Urinary bladder (tissue), 3 donors: ENCODE measurements at regions not wholly inside any gene's neighbourhood (a gene's known extent, or its start where the extent isn't known, plus 50 kb on each side); places are given as distances from the start of the nearest gene placed in this dataset.
"Not testable (repeated sequence)": the region's sequence is repeated elsewhere in the genome, so short reads cannot be mapped to it uniquely, and the experiment has no call there.

Experiments
- DNase-seq: peaks from one replicate; pipeline ENCODE4 v3.0.0-alpha.2; 2015; ENCODE audit errors: extremely low spot score
- H3K27ac ChIP-seq: one replicate; pipeline ENCODE4 v1.5.1; 2013; ENCODE audit warnings: low read depth, mild to moderate bottlenecking, moderate library complexity
- H3K36me3 ChIP-seq: one replicate; pipeline ENCODE4 v1.6.1; 2013; ENCODE audit warnings: mild to moderate bottlenecking, moderate library complexity; ENCODE audit not compliant: insufficient read depth
- H3K4me1 ChIP-seq: one replicate; pipeline ENCODE4 v1.6.1; 2013; ENCODE audit warnings: mild to moderate bottlenecking, moderate library complexity; ENCODE audit not compliant: insufficient read depth
- H3K4me3 ChIP-seq: one replicate; pipeline ENCODE4 v1.5.1; 2013; ENCODE audit warnings: low read depth, low read length
- WGBS: extraction: QIAGEN DNeasy Blood & Tissue Kit; methylation state at CpG from one replicate; pipeline ENCODE4 v1.1.7; 2013; 5-methylcytosine and 5-hydroxymethylcytosine counted together
- donor health status: healthy with polysubstance abuse.
- donor health status: healthy.

DNA sequence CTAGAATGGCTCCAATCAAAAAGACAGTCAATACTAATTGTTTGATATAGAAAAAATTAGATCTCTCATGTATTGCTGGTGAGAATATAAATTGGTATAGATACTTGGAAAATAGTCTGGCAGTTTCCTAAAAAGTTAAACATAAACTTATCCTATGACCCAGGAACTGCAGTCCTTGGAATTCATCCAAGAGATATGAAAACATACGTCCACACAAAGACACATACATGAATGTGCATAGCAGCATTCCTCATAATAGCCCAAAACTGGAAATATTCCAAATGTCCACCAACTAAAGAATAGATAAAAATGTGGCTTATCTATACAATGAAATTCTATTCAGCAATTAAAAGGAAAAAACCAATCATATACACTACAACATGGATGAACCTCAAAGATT, 128.4 kb downstream of the ZFAND4 start:
- DNase-seq, result no peak
- H3K4me3 ChIP-seq, result no peak overlapping the region
- H3K36me3 ChIP-seq, result no peaks in the 10 kb centered on the region
- 42% methylated on average over 1 of the region's 1 CpG for WGBS
- H3K4me1 ChIP-seq, result no peaks in the 10 kb centered on the region
- H3K27ac ChIP-seq, result no peak overlapping the region

DNA sequence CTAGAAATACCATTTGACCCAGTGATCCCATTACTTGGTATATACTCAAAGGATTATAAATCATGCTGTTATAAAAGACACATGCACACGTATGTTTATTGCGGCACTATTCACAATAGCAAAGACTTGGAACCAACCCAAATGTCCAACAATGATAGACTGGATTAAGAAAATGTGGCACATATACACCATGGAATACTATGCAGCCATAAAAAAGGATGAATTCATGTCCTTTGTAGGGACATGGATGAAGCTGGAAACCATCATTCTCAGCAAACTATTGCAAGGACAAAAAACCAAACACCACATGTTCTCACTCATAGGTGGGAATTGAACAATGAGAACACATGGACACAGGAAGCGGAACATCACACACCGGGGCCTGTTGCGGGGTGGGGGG, 131.5 kb downstream of the ZFAND4 start:
- not testable (repeated sequence) for H3K36me3 ChIP-seq, H3K4me3 ChIP-seq, H3K4me1 ChIP-seq, H3K27ac ChIP-seq, DNase-seq
- WGBS, result 96% methylated on average over 5 of the region's 5 CpGs

DNA sequence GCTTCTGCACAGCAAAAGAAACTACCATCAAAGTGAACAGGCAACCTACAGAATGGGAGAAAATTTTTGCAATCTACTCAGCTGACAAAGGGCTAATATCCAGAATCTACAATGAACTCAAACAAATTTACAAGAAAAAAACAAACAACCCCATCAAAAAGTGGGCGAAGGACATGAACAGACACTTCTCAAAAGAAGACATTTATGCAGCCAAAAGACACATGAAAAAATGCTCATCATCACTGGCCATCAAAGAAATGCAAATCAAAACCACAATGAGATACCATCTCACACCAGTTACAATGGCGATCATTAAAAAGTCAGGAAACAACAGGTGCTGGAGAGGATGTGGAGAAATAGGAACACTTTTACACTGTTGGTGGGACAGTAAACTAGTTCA, 132.0 kb downstream of the ZFAND4 start:
- H3K27ac ChIP-seq, H3K36me3 ChIP-seq, H3K4me3 ChIP-seq, H3K4me1 ChIP-seq, DNase-seq: not testable (repeated sequence)
- 96% methylated on average over 1 of the region's 2 CpGs for WGBS

DNA sequence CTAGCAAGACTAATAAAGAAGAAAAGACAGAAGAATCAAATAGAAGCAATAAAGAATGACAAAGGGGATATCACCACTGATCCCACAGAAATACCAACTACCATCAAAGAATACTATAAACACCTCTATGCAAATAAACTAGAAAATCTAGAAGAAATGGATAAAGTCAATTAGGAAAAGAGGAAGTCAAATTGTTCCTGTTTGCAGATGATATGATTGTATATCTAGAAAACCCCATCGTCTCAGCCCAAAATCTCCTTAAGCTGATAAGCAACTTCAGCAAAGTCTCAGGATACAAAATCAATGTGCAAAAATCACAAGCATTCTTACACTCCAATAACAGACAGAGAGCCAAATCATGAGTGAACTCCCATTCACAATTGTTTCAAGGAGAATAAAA, 133.0 kb downstream of the ZFAND4 start:
- not testable (repeated sequence) for H3K4me3 ChIP-seq, DNase-seq, H3K36me3 ChIP-seq, H3K4me1 ChIP-seq, H3K27ac ChIP-seq
- WGBS, result 83% methylated on average over 1 of the region's 1 CpG

DNA sequence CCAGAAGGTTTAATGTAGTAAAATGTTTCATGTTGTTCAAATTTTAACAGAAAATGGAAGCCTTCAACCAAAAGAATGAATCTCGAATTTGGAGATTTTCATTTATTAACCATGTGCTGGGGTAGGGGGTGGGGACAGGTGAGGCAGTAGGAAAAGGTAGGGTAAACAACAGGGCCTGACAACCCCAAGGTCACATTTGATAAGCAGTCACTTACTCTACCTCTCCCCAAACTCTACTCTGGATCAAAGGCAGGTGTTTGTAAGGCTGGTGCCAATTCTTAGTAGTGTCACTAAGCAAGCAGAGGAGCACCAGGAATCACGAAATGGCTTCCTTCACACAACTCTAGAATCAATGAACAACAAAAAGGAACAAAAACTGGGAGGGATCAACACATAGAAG, 138.0 kb downstream of the ZFAND4 start:
- WGBS, result 97% methylated on average over 2 of the region's 2 CpGs

DNA sequence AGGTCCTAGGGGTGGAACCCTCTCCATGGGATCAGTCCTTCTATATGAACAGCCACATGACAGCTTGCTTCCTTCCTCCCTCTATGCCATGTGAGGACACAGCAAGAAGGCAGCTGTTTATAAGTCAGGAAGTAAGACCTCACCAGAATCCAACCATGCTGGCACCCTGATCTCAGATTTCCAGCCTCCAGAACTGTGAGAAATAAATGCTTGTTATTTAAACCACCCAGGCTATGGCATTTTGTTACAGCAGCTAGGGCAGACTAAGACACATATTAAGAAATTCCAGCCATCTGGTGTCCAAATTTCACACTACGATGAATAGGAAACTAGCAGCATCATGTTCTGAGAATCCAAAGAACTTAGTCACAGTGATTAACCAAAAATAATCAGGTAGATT, 140.1 kb downstream of the ZFAND4 start:
- no peak for DNase-seq
- no peak overlapping the region for H3K27ac ChIP-seq

More for the DNA sequence above, 138.0 kb downstream of the ZFAND4 start:
- no peak for DNase-seq
- no peaks in the 10 kb centered on the region for H3K4me1 ChIP-seq
- H3K36me3 ChIP-seq, result no peaks in the 10 kb centered on the region
- H3K4me3 ChIP-seq, result no peak overlapping the region
- H3K27ac ChIP-seq, result no peak overlapping the region

DNA sequence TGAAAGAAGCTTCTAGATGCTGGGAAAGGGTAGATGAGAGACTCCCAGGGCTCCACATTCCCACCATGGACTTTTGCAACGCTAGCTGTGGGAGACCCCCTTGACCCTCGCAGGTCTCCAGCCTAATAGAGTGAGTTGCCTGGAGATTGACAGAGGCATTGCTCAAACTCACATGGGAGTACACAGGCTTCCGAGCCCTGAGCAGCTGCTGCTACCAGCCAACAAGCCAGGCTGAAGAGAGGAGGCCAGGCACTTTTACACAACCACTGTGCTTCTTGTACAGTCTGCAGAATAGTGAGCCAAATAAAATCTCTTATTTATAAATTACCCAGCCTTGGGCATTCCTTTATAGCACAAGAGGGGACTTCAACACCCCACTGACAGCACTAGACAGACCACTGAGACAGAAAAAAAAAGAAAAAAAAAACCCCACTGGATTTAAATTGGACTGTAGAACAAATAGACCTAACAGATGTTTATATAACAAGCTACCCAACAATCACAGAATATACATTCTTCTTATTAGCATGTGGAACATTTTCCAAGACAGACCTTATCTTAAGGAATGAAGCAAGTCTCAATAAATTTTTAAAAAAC, 146.2 kb downstream of the ZFAND4 start:
- H3K36me3 ChIP-seq, result no peaks in the 10 kb centered on the region
- 49% methylated on average over 3 of the region's 3 CpGs for WGBS
- no peaks in the 10 kb centered on the region for H3K4me1 ChIP-seq
- H3K27ac ChIP-seq, result no peak overlapping the region
- DNase-seq, result no peak
- H3K4me3 ChIP-seq, result no peak overlapping the region

More for the DNA sequence above, 140.1 kb downstream of the ZFAND4 start:
- no peaks in the 10 kb centered on the region for H3K4me1 ChIP-seq
- H3K4me3 ChIP-seq, result no peak overlapping the region
- 91% methylated on average over 1 of the region's 1 CpG for WGBS
- H3K36me3 ChIP-seq, result no peaks in the 10 kb centered on the region

DNA sequence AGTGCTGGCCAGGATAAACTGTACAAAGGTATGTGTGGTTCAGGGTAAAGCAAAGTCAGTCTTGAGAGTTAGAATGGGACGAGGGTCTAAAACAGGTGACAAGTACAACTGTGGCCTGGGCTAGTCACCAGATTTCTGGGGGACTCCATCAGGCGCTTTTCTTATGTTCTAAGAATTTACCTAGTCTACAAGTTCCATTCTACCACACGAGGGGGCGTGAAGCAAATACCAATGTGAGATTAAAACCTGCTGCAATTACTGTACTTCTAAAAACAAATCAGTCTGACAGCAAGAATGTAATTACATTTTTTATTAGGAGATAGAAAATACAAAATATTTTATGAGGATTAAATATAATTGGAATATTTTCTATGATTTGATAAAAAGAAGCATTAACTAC, 146.5 kb downstream of the ALOX5 start:
- no peak overlapping the region for H3K4me3 ChIP-seq
- no peak overlapping the region for H3K27ac ChIP-seq
- no peak for DNase-seq
- H3K36me3 ChIP-seq, result no peaks in the 10 kb centered on the region
- 97% methylated on average over 4 of the region's 4 CpGs for WGBS
- H3K4me1 ChIP-seq, result no peaks in the 10 kb centered on the region

DNA sequence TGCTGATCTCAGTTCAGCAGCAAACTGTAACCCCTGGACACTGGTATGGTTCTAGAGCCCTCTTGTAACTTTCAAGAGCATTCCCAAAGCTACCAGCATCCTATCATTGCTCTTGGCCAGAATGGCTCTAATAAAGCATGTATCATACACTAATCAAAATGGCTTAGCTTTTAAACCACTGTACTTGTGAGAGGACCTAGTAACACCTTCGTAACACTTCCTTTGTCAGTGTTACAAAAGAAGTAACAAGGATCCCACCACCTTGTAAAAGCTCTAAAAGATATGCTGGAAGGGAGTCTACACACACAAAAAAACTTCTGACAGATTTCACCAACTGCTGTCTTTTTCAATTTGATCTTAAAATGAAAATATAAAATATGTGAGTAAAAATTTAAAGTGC, 144.7 kb downstream of the ALOX5 start:
- H3K4me1 ChIP-seq, result no peaks in the 10 kb centered on the region
- no peak overlapping the region for H3K4me3 ChIP-seq
- H3K36me3 ChIP-seq, result no peaks in the 10 kb centered on the region
- DNase-seq, result no peak
- H3K27ac ChIP-seq, result no peak overlapping the region
- 99% methylated on average over 1 of the region's 1 CpG for WGBS

DNA sequence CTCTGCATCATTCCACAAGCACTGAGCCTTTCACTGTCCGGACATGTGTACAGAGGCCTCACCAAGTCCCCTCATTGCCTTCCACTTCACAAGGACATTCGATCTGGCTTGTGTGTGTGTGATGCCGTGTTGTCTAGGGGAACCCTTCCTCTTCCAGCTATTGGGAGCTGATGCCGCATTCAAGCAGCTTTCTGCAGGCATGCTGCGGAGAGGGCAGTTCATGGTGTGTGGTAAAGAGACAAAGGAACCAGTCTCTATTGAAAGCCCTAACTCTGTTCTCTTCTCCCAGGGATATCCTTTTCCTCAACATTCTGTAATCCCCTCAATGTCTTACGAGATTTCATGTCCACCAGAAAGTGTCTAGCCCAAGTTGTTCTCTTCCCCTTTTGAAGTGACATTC, 141.6 kb downstream of the ALOX5 start:
- DNase-seq, result no peak
- no peak overlapping the region for H3K27ac ChIP-seq
- no peaks in the 10 kb centered on the region for H3K36me3 ChIP-seq
- no peak overlapping the region for H3K4me3 ChIP-seq
- 86% methylated on average over 6 of the region's 6 CpGs for WGBS
- no peaks in the 10 kb centered on the region for H3K4me1 ChIP-seq

DNA sequence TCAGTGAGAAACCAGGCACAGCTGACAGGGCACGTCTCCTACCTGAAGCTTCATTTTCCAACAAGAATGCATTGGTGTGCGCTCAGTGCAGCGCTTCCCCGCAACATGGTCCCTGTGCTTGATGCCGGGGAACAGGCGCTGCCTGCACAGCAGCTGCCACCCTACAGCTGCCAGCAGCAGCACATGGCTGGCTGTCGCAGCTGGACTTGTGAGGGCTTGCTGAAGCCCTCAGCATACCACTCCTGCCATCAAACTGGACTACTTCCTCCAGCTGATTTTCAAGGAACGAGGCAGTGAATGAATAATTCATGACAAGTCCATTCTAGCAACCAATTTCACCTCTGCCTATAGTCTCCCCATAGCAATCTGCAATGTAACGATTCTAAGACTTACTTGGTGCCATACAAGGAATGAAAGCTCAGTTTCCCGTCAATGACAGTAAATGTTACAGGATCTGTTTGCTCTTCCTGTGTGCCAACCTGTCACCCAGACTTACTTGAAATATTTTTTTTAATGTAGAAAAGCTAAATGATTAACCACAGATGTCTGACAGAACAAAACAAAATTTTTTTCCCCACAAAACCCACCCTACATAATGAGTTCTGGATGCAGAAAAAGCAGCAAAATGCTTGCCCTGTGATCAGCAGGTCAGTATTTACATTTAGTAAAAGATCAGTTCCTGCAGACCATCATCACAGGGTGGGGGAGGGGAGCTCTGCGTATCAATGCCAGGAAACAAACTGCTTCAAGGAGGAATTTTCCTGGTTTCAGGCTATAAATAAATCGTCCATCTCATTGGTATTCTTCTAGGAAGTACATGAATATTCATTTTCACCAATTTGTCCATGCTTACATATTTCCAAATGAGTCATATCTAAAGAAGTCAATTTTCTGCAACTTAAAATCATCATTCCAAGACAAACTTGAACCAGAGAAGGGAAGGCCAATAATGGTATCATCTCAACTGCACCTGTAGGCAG, 140.6 kb downstream of the ALOX5 start:
- peak; percentile 63 for DNase-seq
- Histone ChIP-seq H3K36me3 (no peaks in the 10 kb centered on the region), H3K4me1 (no peaks in the 10 kb centered on the region), H3K27ac (no peak overlapping the region), H3K4me3 (no peak overlapping the region)
- WGBS, result 75% methylated on average over 12 of the region's 12 CpGs

DNA sequence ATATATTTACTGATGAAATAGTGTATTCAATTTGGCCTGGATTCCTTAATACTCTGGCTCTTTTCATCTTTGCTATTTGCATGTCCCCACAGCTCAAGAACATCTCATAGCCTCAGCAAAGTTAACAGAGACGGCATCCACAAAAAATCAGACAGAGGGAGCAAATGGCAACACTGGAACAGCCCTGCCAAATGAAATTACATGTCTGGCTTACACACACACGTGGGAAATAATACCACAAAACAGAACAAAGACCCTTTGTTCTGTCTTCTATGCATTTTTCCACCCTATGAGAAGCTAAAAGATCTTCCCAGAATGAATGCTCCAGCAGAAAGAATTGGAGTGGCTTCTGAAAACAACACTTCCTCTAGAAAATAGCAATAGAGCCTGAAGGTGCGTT, 139.5 kb downstream of the ALOX5 start:
- no peaks in the 10 kb centered on the region for H3K36me3 ChIP-seq
- 78% methylated on average over 3 of the region's 3 CpGs for WGBS
- H3K4me1 ChIP-seq, result no peaks in the 10 kb centered on the region
- DNase-seq, result no peak
- no peak overlapping the region for H3K4me3 ChIP-seq
- H3K27ac ChIP-seq, result no peak overlapping the region

DNA sequence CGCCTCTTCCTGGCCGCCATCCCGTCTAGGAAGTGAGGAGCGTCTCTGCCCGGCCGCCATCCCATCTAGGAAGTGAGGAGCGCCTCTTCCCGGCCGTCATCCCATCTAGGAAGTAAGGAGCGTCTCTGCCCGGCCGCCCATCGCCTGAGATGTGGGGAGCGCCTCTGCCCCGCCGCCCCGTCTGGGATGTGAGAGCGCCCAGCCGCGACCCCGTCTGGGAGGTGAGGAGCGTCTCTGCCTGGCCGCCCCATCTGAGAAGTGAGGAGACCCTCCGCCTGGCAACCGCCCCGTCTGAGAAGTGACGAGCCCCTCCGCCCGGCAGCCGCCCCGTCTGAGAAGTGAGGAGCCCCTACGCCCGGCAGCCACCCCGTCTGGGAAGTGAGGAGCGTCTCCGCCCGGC, 137.9 kb downstream of the ALOX5 start:
- H3K4me3 ChIP-seq, H3K4me1 ChIP-seq, DNase-seq, H3K36me3 ChIP-seq, H3K27ac ChIP-seq: not testable (repeated sequence)
- 96% methylated on average over 31 of the region's 37 CpGs for WGBS

DNA sequence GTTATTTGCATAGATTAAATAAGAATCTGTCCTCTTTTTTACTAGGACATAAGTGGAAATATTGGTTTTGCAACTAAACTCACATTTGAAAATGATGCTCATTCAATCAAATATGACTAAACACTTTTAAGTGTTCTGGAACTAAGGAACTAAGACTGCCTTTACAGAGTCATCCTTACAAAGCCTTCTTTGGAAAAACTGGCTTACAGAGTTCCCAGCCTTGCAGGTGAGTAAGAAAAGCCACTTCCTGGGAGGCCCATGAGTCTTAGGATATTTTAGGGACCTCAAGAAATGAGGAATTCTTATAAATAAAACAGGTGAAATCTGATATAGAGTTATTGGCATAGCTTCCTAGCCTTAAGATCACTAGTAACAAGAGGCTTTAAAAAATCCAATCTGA, 135.5 kb downstream of the ALOX5 start:
- Histone ChIP-seq H3K36me3 (no peaks in the 10 kb centered on the region), H3K4me1 (no peaks in the 10 kb centered on the region), H3K4me3 (no peak overlapping the region), H3K27ac (no peak overlapping the region)
- DNase-seq, result no peak
